Activated CD8-positive, alpha-beta memory T cell treated with anti-CD3 and anti-CD28 coated beads, Interleukin-2, amount 50 U/mL, for 4 hours (primary cell): ENCODE measurements at regions not wholly inside any gene's neighbourhood (a gene's known extent, or its start where the extent isn't known, plus 50 kb on each side); places are given as distances from the start of the nearest gene placed in this dataset.

ENCODE experiments used
- DNase-seq: peaks from one replicate; pipeline ENCODE4 v3.0.0-alpha.2; 2020

GRCh38 chr14:54322701-54323337 is 74.0 kb upstream of the CDKN3 start:
- DNase-seq, result no peak

GRCh38 chr14:54325766-54326165 is 71.0 kb upstream of the CDKN3 start:
- DNase-seq, result no peak

GRCh38 chr14:54329082-54329695 is 67.6 kb upstream of the CDKN3 start:
- DNase-seq, result no peak

- no peak for DNase-seq
Measured at GRCh38 chr14:54330876-54331275, 65.9 kb upstream of the CDKN3 start.

GRCh38 chr14:54331516-54331915 is 65.3 kb upstream of the CDKN3 start:
- no peak for DNase-seq

GRCh38 chr14:54332490-54332889 is 64.3 kb upstream of the CDKN3 start:
- no peak for DNase-seq

GRCh38 chr14:54333511-54333910 is 63.3 kb upstream of the CDKN3 start:
- no peak for DNase-seq

GRCh38 chr14:54335569-54336155 is 61.1 kb upstream of the CDKN3 start:
- no peak for DNase-seq

GRCh38 chr14:54337314-54337713 is 59.5 kb upstream of the CDKN3 start:
- no peak for DNase-seq

- no peak for DNase-seq
Measured at GRCh38 chr14:54338696-54339317, 58.0 kb upstream of the CDKN3 start.

GRCh38 chr14:54339771-54340170 is 57.0 kb upstream of the CDKN3 start:
- DNase-seq, result no peak

- no peak for DNase-seq
Measured at GRCh38 chr14:54342806-54343205, 54.0 kb upstream of the CDKN3 start.

GRCh38 chr14:54343272-54344121 is 53.3 kb upstream of the CDKN3 start:
- DNase-seq, result no peak

- DNase-seq, result no peak
Measured at GRCh38 chr14:54344445-54344844, 52.4 kb upstream of the CDKN3 start.

GRCh38 chr14:54346257-54346656 is 50.5 kb upstream of the CDKN3 start:
- DNase-seq, result no peak
